BE2C (cell line): ENCODE measurements at regions not wholly inside any gene's neighbourhood (a gene's known extent, or its start where the extent isn't known, plus 50 kb on each side); places are given as distances from the start of the nearest gene placed in this dataset.

Experiments
- DNase-seq: peaks from one replicate; pipeline ENCODE4 v3.0.0-alpha.2; 2020
- H3K27me3 ChIP-seq: fragments of 250-450 bp; sonication (Bioruptor Pico); 2 replicates; pipeline ENCODE4 v1.5.1; 2020; ENCODE audit warnings: mild to moderate bottlenecking
- H3K36me3 ChIP-seq: fragments of 250-450 bp; sonication (Bioruptor Pico); 2 replicates; pipeline ENCODE4 v1.5.1; 2020; ENCODE audit warnings: mild to moderate bottlenecking
- H3K4me1 ChIP-seq: fragments of 250-450 bp; sonication (Bioruptor Pico); 2 replicates; pipeline ENCODE4 v1.5.1; 2020
- H3K4me3 ChIP-seq: 2 replicates; pipeline ENCODE4 v1.5.1; 2011; ENCODE audit warnings: low read depth, low read length
- H3K9me3 ChIP-seq: fragments of 250-450 bp; sonication (Bioruptor Pico); 2 replicates; pipeline ENCODE4 v1.5.1; 2020
- CTCF ChIP-seq: IDR thresholded peaks from 2 replicates; pipeline ENCODE4 v1.5.1; 2012; ENCODE audit warnings: mild to moderate bottlenecking, low read depth, low read length

- no peaks in the 10 kb centered on the region for H3K36me3 ChIP-seq
- no peak overlapping the region for H3K4me3 ChIP-seq
- H3K4me1 ChIP-seq = no peaks in the 10 kb centered on the region
- H3K27me3 ChIP-seq = no peaks in the 10 kb centered on the region
- no peaks in the 10 kb centered on the region for H3K9me3 ChIP-seq
- no peak for TF ChIP-seq CTCF
- no peak for DNase-seq
Observed at GRCh38 chr5:175765858-175766257, 105.5 kb upstream of the CPLX2 start.

- no peak for TF ChIP-seq CTCF
- DNase-seq = no peak
- Histone ChIP-seq H3K36me3 (no peaks in the 10 kb centered on the region), H3K9me3 (no peaks in the 10 kb centered on the region), H3K4me1 (no peaks in the 10 kb centered on the region), H3K27me3 (no peaks in the 10 kb centered on the region), H3K4me3 (no peak overlapping the region)
Observed at GRCh38 chr5:175766963-175767362, 104.4 kb upstream of the CPLX2 start.

GRCh38 chr5:175772747-175773533, 98.4 kb upstream of the CPLX2 start:
- no peaks in the 10 kb centered on the region for H3K27me3 ChIP-seq
- no peak for TF ChIP-seq CTCF
- H3K9me3 ChIP-seq = no peaks in the 10 kb centered on the region
- H3K36me3 ChIP-seq = no peaks in the 10 kb centered on the region
- peak overlapping the region; percentile 10; the same call in 1 of the 2 replicates for H3K4me3 ChIP-seq
- no peaks in the 10 kb centered on the region for H3K4me1 ChIP-seq
- no peak for DNase-seq

- DNase-seq = no peak
- H3K9me3 ChIP-seq = no peaks in the 10 kb centered on the region
- peak overlapping the region; percentile 10; the same call in 1 of the 2 replicates for H3K4me3 ChIP-seq
- H3K27me3 ChIP-seq = no peaks in the 10 kb centered on the region
- H3K36me3 ChIP-seq = no peaks in the 10 kb centered on the region
- no peak for TF ChIP-seq CTCF
- H3K4me1 ChIP-seq = no peaks in the 10 kb centered on the region; the same call in none of the 2 replicates
Observed at GRCh38 chr5:175773534-175774070, 97.8 kb upstream of the CPLX2 start.

GRCh38 chr5:175775416-175775815, 96.0 kb upstream of the CPLX2 start:
- no peak for TF ChIP-seq CTCF
- peaks cover 3% of the 10 kb centered on the region for H3K4me1 ChIP-seq
- no peaks in the 10 kb centered on the region for H3K9me3 ChIP-seq
- no peak for DNase-seq
- no peaks in the 10 kb centered on the region for H3K36me3 ChIP-seq
- H3K4me3 ChIP-seq = no peak overlapping the region
- no peaks in the 10 kb centered on the region for H3K27me3 ChIP-seq

- Histone ChIP-seq H3K27me3 (no peaks in the 10 kb centered on the region), H3K4me3 (no peak overlapping the region), H3K4me1 (peaks cover 3% of the 10 kb centered on the region), H3K36me3 (no peaks in the 10 kb centered on the region), H3K9me3 (no peaks in the 10 kb centered on the region)
- no peak for TF ChIP-seq CTCF
- peak; percentile 93 for DNase-seq
Observed at GRCh38 chr5:175778951-175779503, 92.4 kb upstream of the CPLX2 start.
